Stimulated activated CD4-positive, alpha-beta T cell treated with anti-CD3 and anti-CD28 coated beads, Interleukin-4, amount 100 ng/mL, for 4 hours (primary cell): ENCODE measurements at regions not wholly inside any gene's neighbourhood (a gene's known extent, or its start where the extent isn't known, plus 50 kb on each side); places are given as distances from the start of the nearest gene placed in this dataset.
"Not testable (repeated sequence)": the region's sequence is repeated elsewhere in the genome, so short reads cannot be mapped to it uniquely, and the experiment has no call there.

Experiments used
- DNase-seq, 2 experiments: peaks; one replicate each; pipeline ENCODE4 v3.0.0-alpha.2; 2020

DNA sequence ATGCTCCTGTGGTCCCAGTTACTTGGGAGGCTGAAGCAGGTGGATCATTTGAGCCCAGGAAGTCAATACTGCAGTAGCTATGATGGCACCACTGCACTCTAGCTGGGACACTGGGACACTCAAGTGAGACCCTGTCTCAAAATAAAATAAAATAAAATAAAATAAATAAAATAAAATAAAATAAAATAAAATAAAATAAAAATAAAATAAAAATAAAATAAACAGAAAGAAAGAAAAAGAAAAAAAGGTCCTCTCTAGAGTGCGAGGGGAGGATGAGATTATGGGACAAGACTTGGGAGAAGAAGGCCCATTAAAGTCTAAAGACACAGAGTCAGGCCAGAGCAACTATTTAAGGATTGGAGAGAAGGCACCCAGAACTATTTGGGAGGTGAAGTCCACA, 172.5 kb downstream of the IER5 start:
- no peak for DNase-seq

DNA sequence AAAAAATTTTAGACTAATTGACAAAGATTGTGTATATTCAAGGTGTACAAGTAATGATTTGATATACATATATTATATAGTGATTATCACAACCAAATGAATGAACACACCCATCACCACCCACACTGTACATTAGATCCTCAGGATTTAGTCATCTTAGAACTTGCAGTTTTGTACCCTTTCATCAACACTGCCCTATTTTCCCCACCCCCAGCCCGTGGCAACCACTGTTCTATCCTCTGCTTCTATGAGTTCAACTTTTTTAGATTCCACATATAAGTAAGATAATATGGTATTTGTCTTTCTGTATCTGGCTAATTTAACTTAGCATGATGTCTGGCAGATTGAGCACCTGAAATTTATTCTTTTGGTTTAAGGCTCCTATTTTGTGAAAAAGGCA, 173.6 kb downstream of the IER5 start:
- DNase-seq, result no peak

DNA sequence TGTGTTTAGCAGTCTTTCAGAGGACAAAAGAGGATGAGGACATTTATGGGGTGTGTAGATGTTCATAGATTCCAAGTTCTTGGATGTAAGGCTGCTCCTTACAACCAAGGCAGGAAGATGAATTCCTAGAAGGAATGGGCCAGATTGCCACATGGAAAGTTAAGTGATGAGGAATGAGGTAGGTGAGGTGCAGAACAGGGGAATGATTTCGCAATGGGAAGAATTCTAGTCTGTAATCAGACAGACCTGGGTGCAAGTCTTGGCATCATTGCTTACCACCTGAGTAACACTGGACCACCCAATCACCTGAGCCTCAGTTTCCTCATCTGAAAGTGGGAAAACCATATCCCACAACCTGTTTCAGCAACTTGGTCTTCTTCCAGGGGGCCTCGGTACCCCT, 174.9 kb downstream of the IER5 start:
- no peak for DNase-seq

DNA sequence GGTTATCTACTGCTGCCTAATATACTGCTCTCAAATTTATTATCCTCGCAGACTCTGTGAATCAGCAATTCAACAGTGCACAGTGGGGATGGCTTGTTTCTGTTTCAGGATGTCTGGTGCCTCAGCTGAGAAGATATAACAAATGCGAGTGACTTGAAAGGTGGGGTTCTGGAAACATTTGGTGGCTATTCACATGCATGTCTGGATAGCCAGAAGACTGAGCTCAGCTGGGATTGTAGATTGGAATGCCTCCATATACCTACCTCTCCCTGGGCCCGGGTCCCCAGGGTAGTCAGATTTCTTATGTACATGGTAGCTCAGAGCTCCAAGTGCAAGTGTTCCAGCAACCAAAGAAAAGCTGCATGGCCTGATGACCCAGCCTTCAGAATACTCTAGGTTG, 176.3 kb downstream of the IER5 start:
- no peak for DNase-seq

DNA sequence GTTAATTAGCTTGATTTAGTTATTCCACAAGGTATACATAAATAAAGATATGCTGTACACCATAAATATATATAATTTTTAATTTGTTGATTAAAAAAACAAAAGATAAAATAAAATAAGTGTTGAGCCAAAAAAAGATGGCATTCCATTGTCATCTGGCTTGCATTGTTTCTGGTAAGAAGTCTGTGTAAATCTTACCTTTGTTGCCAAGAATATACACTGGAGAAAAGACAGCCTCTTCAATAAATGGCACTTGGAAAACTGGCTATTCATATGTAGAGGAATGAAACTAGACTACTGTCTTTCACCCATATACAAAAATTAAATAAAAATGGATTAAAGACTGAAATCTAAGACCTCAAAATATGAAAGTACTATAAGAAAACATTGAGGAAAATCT, 196.5 kb downstream of the IER5 start:
- no peak for DNase-seq

DNA sequence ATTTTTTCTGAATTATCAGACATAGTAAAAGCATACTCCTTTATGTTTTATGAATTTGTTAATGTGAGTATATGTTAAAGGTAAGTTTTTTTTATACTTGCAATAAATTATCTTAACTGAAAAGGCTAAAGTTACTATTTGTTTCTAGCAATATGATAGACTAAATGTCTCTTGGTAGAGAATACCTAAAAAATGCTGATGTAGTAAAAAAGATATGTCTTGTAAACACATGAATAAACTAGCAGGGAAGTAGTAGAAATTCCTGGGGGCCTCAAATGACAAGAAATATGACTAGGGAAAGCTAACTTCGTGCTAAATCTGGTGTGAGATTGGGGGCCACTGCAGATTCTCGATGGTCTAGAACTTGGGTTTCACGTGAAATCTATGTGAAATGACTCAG, 188.1 kb upstream of the CACNA1E start:
- DNase-seq, result no peak

DNA sequence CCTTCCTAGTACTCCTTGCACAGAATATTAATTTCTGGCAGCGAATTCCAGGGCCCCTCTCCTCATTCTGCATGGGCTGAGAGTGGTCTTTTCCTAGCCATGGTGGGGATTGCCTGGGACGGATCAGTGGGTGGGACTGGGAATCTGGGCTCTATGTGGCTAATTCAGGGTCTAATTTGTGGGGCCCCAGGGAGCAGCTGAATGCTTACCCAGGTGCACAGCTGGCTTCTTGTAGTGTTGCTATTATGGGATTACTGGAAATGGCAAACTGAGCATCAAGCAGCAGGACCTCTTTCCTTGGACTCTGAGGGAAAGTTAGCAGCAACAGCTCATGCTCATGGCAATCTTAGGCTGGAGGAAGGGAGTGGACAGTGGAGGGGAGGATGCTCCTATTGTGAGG, 187.1 kb upstream of the CACNA1E start:
- DNase-seq, result no peak

DNA sequence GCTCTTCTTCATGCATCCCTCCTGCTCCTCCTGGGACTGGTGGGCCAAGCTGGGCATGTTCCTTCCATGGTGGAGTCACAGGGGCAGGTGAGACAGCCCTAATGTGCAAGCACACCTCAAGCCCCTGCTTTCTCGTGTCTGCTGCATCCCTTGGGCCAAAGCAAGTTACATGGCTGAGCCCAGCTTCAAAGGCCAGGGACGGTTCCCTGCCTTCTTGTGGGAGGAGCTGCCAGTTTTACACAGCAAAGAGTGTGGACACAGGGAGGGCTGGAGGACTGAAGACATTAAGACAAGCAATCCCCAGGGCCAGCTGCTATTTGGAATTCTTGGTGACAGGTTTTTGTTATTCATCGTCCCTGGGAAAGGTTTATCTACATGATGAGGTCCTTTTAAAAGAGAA, 175.2 kb upstream of the CACNA1E start:
- DNase-seq, result no peak

DNA sequence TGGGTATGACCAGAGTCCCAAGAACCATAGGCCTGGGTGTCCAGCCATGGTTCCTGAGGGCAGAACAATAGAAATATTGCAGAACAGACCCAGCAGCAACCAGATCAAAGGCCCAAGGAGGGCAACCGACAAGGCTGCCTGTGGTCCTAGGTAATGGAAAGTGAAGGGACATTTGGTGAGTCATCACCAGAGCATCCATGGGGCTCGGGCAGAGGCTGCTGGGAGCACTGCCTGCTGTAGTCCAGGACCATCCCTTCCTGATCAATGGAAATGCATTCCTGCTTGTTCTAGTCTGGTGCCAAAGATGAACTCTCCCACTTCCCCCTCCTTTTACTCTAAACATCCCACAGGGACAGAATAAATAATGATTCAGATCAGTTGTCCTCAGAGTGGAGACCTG, 172.8 kb upstream of the CACNA1E start:
- DNase-seq, result no peak

DNA sequence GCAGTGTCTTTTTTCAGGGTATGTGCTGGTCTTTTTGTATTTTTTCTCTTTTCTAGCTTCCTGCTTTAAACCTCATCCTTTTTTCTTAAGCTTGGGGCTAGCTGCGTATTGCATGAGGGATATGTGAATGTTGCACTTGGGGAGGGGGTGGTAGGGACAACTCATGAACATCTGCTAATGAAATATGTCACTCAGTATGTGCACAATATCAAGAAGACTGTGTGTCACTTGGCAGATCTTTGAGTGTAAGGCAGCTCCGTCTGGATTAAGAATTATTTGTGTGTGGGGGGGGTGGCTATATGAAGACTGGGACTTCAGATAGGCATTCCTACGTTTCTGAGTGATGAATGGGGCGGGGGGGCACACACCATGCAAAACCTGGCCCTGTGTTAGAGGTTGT, 170.4 kb upstream of the CACNA1E start:
- DNase-seq, result no peak

DNA sequence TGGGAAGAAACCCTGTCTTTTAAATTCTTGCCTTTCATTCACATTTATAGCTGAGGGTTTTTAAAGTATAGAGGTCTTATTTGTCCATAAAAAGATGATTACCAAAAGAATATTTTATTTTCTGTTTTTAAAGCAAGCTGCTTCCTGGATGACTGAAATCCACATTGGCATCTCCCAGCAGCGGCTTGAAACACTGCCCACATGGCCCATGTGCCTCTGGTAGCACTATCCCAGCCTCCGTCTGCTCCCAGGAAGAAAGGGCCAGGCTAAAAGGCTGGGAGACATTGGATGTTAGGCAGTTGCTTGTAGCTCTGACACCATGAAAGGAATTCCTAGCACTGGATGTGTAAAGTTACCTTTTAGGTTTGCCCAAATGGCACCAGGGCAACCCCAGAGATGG, 169.9 kb upstream of the CACNA1E start:
- no peak for DNase-seq

DNA sequence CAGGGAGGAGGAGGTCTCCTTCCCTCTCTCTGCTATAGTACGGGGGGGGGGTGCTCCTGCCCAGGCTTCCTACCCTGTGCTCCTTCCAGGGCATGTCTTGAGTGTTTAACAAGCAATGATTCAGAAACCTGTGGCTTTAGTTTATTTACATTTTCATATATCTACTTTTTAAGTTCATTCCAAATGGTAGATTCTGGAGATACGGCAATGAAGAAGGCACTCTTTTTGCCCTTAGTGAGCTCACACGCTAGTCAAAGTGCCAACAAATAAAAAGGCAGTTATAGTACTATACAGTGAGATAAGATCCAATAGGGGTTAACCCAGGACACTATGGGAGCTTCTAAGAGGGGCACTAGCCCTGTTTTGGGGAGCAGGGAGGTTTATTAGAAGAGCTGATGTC, 169.3 kb upstream of the CACNA1E start:
- DNase-seq, result no peak

DNA sequence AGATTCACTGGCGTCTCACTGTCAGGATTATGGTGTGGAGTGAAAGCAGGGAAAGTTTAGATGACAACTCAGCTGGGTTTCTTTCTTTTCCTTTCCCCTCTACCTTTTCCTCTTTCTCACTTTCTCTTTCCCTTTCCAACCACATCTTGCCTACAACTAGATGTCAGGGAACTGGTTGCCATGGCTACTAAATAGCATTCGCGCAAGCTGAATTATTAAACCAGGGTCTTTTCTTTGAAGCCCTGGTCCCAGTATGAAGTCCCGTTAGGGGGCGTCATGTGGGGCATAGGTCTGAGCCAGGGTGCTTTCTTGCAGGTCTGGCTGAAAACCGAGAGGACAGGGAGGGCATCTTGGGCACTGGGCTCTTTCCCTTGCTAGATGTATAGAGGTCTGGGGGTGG, 168.4 kb upstream of the CACNA1E start:
- DNase-seq, result no peak

DNA sequence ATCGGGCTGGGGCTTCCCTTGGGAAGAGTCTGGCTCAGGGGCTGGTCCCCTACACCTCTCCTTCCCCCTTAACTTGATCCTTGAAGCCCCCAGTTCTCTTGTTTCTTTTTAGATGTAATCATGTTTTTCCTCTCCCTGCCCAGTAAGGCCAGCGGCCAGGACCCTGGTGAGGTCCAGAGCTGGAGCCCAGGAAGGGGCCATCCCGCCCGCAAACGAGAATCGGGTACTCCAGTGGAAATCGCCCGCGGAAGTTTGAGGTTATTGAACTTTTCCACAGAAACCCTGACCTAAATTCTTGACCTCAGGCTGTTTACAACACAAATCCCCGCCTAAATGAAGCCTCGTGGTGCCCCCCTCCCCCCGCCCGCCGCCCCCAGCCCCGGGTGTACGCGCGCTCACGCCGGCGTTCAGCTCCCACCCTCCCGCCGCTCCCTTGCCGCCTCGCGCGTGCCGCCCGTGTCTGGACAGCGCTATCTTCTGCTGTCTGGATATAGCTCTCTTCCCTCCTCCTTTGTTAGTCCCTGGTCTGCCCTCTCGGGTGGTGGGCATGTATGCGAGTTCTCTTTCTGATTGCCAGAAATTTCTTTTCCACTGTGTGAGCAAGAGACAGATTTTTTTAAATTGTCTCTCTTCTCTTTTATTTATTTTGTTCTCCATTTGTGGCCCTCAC, 165.9 kb upstream of the CACNA1E start:
- DNase-seq, result no peak

DNA sequence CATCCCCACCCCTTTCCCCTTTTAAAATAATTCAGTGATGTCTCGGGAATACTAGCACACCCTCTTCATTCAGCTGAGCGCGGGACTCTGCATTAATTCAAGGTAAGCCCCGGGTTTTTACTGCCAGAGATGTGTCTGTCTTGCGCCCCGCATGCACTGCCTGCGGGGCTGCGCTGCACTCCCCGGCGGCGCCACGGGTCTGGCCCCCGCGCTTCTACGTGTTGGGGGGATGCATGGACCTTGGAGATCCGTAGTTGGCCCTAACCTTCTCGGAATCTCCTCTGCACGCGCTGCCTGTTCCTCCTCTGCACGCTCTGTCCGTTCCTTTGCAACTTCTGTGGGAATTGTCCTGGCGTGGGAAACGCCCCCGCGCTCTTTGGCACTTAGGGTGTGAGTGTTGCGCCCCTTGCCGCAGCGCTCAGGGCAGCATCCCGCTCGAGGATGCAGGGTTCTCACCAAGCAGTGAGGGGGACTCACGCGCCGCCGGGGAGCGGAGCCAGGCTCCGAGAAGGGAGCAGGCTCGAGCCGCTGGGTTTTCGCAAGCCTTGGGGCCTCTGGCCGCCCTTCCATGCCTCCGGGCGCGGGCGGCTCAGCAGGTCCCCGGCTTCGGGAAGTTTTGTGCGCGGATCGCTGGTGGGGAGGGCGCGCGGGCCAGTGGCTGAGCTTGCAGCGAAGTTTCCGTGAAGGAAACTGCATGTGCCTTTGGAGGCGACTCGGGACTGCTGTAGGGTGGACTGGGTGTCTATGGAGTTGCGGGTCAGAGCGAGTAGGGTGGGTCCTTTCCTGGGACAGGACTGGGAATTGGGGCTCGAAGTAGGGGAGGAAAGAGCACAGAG, 165.1 kb upstream of the CACNA1E start:
- no peak for DNase-seq

DNA sequence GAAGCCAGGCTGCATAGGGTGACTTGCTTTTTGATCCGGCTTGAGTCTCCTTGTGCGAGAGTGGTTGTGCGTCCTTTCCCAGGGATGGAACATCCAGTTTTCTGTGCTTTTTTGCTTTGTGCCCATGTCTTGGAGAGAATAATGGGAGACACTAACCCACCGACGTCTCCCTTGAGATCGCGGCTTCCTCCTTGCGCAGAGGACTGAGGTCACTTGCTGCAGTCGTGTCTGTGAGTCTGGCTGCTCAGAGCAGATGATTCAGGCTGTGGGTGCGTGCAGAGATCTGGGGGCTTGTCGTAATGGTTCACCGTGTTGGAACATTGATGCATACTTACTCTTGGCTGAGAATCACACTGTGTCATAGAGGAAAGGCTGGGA, 164.5 kb upstream of the CACNA1E start:
- DNase-seq, result peak in 1 of 2 experiments; percentile 41

DNA sequence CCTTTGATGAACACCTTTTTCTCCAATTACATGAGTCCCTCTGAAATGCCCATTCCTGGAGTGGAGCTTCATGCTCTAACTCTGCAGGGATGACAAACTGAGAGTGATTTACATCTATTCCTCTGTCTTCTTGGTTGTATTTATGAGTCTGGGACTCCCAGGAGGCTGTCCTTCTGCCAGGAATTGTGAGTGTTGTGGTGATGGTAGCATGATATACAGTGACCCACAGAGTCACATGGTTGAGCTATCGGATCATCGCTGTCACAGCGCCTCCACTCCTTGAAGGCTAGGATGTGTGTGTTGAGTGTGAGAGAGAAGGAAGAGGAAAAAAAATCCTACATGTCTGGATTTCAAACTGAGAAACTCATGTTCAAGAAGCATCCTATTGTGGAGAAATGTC, 163.4 kb upstream of the CACNA1E start:
- no peak for DNase-seq

DNA sequence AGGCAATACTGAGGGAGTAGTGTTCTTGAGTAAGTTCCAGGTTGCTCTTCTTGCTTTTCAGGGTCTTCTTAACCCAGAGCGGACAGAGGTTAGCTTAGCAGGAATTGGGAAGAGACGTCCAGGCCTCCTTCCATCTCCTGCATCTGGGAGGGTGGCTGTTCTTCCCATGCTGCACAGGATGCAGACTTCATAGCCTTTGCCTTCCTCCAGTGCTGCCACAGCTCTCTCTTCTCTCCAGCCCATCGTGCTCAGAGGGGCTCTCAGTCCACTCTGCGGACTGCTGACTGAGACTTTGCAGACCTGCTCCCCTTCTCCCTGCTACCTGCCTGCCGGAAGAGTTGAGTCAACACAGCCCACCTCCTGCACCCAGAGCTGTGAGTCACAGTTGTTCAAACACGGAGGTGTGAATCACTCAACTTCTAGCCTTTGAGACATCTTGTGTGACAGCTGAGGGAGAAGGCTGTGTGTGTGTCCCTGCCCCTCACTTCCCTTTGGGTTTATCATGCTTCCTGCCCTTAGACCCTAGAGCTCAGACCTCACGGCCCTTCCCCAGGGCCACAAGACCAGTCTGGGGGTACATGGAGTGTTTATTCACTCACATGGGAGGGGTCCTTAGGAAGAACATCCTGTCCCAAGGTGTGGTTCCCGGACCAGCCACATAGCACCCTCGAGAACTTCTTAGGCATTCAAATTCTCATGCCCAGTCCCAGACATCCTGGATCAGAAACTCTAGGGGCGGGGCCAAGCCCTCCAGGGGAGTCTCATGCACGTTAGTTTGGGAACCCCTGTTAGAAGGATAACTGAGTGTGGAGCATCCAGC, 158.3 kb upstream of the CACNA1E start:
- peak; percentile 36 to 78 for DNase-seq

DNA sequence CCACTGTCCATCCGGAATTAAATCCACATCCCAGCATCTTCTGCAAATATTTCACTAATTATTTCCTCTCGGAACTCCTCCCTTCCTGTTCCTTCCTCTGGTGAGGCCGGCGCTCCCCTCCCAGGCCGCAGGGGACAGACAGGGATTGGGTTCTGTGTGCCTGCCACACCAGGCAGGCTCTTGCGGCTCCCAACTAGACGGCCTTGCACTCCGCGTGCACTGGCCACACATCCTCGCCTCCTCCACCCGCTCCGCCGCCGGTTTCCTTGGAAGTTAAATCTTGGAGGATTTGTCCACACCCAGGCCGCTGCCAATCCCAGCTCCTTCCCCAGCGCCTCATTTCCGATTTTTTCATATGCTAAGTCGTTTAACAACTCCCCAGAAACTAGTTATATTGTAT, 157.6 kb upstream of the CACNA1E start:
- DNase-seq, result not testable (repeated sequence)

DNA sequence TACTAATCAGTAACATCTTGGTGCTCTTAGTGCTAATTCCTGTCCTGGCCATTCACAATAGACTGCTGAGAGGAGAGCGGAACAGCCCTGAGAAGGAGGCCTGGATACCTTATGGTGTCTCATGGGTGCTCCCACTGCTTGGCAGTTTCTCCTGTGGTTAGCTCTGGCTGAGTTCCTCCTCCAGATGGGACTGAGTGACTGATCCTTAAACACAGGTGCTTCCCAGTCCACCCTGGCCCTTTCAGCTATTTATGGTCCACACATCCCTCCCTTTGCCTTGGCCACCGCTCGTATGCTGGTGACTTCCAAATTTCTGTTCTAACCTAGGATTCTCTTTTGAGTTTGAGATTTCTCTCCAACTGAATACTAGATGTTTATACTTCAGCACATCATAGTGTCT, 157.0 kb upstream of the CACNA1E start:
- DNase-seq, result no peak

DNA sequence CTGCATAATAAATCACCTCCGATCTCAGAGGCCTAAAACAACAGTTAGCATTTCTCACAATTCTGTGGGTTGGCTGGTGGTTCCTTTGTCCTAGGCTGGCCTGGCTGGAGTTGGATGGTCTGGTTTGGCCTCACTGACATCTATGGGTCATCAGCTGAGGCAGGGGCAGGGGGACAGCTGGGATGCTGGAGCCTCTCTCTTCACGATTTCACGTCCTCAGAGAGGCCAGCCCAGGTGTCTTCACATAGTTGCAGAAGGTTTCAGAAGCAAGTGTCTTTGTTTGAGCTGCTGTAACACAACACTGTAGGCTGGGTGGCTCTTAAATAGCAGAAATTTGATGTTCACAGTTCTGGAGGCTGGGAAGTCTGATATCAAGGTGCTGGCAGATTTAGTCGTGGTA, 155.5 kb upstream of the CACNA1E start:
- no peak for DNase-seq

DNA sequence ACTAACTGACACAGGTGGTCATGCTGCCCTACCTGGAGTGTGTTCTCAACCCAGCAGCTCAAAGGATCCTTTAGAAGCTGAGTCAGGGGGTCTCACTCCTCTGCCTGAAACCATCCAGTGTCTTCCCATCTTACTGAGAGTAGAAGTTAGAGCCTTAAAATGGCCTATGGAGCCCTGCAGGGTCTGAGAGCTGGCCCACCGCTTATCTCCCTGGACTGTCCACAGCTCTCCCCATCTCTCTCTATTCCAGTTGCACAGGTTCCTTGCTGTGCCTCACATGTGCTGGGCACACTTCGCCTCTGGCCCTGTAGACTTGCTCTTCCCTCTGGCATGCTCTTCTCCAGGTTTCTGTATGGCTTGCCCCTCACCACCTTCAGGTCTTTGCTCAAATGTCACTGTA, 148.6 kb upstream of the CACNA1E start:
- DNase-seq, result no peak

DNA sequence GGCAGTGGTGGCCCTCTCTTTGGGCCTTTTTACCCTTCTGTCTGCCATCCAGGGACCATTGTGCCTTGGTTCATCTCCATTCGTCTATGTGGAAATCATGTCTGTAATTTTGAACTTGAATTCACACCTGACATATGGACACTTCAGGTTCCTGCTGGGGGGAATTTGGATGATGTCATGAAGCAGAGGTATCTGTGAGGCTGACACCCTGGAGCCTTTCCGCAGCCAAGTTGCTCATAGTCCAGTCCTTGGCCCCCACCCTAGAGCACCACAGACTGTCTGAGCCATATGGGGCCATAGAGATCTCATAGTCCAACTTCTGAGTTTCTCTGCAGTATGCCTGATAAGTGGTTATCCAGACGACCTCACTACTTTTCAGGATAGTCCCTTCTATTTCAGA, 147.7 kb upstream of the CACNA1E start:
- no peak for DNase-seq
